HEK293T (cell line): ENCODE measurements at regions not wholly inside any gene's neighbourhood (a gene's known extent, or its start where the extent isn't known, plus 50 kb on each side); places are given as distances from the start of the nearest gene placed in this dataset.

Source experiments
- CTCF ChIA-PET: fragments of 350-600 bp; formaldehyde crosslinking; extraction: SDS; loops from one replicate; lab custom pipeline; 2021; ENCODE audit warnings: antibody characterized with exemption, inconsistent platforms; lab: Yijun Ruan, JAX
- POLR2A ChIA-PET: fragments of 350-600 bp; formaldehyde crosslinking; extraction: SDS; loops from one replicate; lab custom pipeline; 2020; ENCODE audit warnings: antibody characterized with exemption, inconsistent platforms; lab: Yijun Ruan, JAX
- DNase-seq: peaks from one replicate; pipeline ENCODE4 v3.0.0; 2012; ENCODE audit warnings: mixed read lengths; ENCODE audit errors: extremely low spot score
- ARNT ChIP-seq: fragments of 450-650 bp; IDR thresholded peaks from 2 replicates; pipeline ENCODE4 v1.6.1; 2017; ENCODE audit warnings: mild to moderate bottlenecking
- BHLHE40 ChIP-seq: fragments of 450-650 bp; IDR thresholded peaks from 2 replicates; pipeline ENCODE4 v1.6.1; 2016; ENCODE audit warnings: mild to moderate bottlenecking, moderate library complexity, borderline replicate concordance
- ELF4 ChIP-seq: fragments of 450-650 bp; IDR thresholded peaks from 2 replicates; pipeline ENCODE4 v1.6.1; 2017; ENCODE audit warnings: antibody characterized with exemption
- FOXA1 ChIP-seq: fragments of 450-650 bp; IDR thresholded peaks from 2 replicates; pipeline ENCODE4 v1.6.1; 2016; ENCODE audit warnings: mild to moderate bottlenecking
- FOXK2 ChIP-seq: fragments of 450-650 bp; IDR thresholded peaks from 2 replicates; pipeline ENCODE4 v1.6.1; 2016; ENCODE audit warnings: mild to moderate bottlenecking
- FOXM1 ChIP-seq: fragments of 450-650 bp; IDR thresholded peaks from 2 replicates; pipeline ENCODE4 v1.6.1; 2017; ENCODE audit warnings: mild to moderate bottlenecking, borderline replicate concordance
- L3MBTL2 ChIP-seq: fragments of 450-650 bp; conservative IDR thresholded peaks from 2 replicates; pipeline ENCODE4 v1.6.1; 2016; ENCODE audit warnings: mild to moderate bottlenecking
- LEF1 ChIP-seq: fragments of 450-650 bp; IDR thresholded peaks from 2 replicates; pipeline ENCODE4 v1.6.1; 2017; ENCODE audit warnings: mild to moderate bottlenecking, borderline replicate concordance
- NFRKB ChIP-seq: fragments of 450-650 bp; IDR thresholded peaks from 2 replicates; pipeline ENCODE4 v1.6.1; 2016; ENCODE audit warnings: mild to moderate bottlenecking, moderate library complexity
- SP1 ChIP-seq: fragments of 450-650 bp; IDR thresholded peaks from 2 replicates; pipeline ENCODE4 v1.6.1; 2017
- SUZ12 ChIP-seq: fragments of 450-650 bp; IDR thresholded peaks from 2 replicates; pipeline ENCODE4 v1.6.1; 2016; ENCODE audit warnings: mild to moderate bottlenecking
- TARDBP ChIP-seq: fragments of 450-650 bp; IDR thresholded peaks from 2 replicates; pipeline ENCODE4 v1.6.1; 2016
- ZNF384 ChIP-seq: fragments of 450-650 bp; IDR thresholded peaks from 2 replicates; pipeline ENCODE4 v1.6.1; 2016
- TF ChIP-seq, protein P1 (sequence below): fragments of 450-650 bp; IDR thresholded peaks from 2 replicates; pipeline ENCODE4 v1.6.1; 2016

DNA sequence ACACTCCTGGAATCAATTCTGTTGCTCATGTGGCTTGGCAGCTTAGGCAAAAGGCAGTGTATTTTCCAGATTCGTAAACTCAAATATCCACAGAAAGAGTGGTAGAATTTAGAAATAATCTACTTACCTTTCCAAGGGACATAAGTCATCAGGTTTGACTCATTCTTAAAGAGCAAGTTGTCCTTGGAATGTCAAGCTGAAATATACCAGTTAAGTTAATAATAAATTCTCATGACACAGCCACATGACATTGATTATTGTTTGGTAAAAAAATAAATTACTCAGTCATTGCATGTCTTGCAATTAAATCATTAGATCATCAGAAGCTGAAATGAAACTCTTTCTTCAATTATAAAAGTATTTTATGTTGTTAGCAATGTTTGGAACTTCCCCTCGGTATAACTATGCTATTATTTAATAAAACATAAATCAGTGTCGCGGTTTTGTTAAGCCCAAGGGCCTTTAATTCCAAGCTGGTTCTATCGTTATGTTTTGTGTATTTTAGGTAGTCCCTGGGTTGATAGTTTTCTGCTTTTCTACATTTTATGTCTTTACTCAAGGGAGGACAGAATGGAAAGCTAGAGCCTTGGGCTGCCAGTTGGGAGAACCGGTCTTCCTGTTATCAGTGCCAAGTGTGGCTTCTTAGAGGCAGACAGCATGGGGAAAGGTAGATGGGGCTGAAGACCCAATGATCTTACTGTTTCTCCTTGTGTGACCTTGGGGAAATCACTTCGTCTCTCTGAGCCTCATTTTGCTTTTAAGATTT is 79.3 kb upstream of the PRLR start:
- no peak for DNase-seq
- TF ChIP-seq FOXM1 (no peak), NFRKB (no peak)
- POLR2A ChIA-PET, result no interaction called here
- CTCF ChIA-PET, result no interaction called here

DNA sequence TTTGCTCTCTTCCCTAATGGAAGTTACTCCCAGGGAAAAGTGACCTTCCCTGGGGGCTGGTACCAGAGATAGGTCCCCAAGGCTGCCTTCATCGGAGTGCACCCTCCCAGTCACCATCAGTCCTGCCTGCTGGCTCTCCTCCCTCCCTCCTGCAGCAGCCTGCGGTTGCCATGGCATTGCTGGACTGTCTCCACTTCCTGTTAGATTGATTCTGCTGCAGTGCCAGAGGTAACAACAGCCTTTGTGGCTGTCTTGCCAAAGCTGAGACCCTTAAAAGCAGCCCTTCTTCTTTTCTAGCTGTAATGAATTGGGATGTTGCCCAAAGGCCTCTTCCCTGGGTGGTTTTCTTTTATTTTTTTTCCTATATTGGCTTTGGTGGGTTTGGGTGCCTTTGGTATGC is 78.1 kb upstream of the PRLR start:
- CTCF ChIA-PET, result no interaction called here
- no peak for DNase-seq
- POLR2A ChIA-PET, result no interaction called here
- TF ChIP-seq TARDBP, result no peak
- no peak for TF ChIP-seq NFRKB

DNA sequence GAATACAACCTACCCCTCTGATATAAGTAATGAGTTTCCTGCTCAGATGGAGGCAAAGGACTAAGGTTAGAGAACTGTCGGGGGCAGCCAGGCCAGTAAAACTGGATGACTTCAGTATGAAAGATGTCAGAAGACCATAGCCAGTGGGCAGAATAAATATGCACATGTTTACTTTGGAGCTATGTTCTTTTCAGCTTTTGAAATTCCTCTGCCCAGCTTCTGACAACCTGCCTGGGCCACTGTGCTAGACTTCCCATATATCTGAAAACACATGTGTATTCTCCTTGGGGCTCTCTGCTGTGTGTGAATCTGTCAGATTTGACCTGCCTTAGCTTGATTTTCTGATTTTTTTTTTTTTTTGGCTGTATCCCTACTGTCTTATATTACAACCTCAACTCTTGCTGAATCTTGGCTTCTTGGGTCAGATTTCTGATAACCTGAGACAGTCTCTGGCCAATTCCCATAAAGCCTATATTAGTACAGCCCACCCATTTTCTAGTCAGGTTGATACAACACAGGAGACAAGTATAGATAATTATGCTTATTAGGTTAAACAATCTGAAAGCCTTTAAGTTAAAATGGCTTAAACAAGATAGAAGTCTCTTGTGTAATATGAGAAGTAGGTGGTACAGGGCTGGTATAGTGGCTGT is 76.6 kb upstream of the PRLR start:
- ChIA-PET CTCF (no interaction called here), POLR2A (no interaction called here)
- TF ChIP-seq, protein P1, sequence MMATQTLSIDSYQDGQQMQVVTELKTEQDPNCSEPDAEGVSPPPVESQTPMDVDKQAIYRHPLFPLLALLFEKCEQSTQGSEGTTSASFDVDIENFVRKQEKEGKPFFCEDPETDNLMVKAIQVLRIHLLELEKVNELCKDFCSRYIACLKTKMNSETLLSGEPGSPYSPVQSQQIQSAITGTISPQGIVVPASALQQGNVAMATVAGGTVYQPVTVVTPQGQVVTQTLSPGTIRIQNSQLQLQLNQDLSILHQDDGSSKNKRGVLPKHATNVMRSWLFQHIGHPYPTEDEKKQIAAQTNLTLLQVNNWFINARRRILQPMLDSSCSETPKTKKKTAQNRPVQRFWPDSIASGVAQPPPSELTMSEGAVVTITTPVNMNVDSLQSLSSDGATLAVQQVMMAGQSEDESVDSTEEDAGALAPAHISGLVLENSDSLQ, result no peak
- no peak for DNase-seq

DNA sequence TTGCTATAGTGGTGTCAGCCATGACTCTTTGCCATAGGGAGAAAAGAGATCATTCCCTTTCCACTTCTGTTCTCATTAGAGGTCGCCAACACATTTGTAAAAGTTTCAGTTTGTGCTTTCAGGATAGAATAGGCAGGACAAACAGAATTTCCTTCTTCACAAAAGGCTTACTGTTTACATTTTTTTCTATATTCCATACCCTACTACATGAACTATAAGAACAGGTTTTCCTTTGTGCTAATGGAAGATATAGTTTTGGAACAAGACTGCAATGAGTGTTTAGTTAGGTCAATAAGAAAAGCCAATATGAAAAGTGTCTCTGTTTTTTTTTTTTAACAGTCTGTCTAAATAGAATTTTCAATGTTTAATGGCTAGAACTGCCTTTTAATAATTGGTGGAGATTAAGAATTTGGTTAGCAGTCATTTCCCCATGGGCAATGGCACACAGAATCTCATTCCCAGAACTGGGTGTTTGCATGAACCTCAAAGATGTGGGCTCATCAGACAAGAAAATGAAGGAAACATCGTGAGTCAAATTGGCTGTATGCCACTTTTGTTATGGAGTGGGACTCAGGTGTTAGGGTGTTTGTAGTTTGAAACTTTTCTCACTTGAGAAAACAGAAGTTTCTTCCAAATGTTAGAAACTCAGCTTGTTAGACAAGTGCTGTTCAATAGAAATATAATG is 75.2 kb upstream of the PRLR start:
- TF ChIP-seq L3MBTL2, result no peak
- no peak for TF ChIP-seq SUZ12
- TF ChIP-seq, protein P1, result no peak
- TF ChIP-seq FOXA1, result no peak
- no peak for TF ChIP-seq TARDBP
- no peak for TF ChIP-seq ELF4
- DNase-seq, result no peak

DNA sequence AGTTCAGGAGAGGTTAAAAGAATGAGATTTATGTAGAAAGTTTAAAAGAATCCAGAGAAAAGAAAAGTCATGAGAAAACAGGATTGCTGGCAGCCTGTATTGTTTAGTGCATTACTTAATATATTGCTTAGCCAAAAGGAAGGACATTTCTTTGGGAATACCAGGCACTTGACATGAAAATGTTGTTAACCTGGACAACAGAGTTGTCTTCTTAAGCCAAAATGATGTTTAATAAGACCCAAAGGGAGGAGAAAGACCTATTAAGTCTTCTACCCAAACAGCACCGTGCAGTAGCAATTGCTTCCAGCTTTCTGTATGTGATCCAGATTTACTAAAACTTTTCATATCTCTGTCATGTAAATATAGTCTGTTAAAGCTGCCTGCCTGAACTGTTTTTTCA is 74.0 kb upstream of the PRLR start:
- TF ChIP-seq FOXK2, result no peak
- no peak for TF ChIP-seq SP1
- no peak for TF ChIP-seq ZNF384
- TF ChIP-seq ELF4, result no peak
- TF ChIP-seq, protein P1, result no peak
- no peak for TF ChIP-seq SUZ12
- no peak for TF ChIP-seq LEF1
- no peak for TF ChIP-seq FOXM1
- TF ChIP-seq NFRKB, result no peak
- TF ChIP-seq ARNT, result no peak
- no peak for TF ChIP-seq TARDBP
- CTCF ChIA-PET, result no interaction called here

More for the DNA sequence above, 75.2 kb upstream of the PRLR start:
- ChIA-PET POLR2A (no interaction called here), CTCF (no interaction called here)

DNA sequence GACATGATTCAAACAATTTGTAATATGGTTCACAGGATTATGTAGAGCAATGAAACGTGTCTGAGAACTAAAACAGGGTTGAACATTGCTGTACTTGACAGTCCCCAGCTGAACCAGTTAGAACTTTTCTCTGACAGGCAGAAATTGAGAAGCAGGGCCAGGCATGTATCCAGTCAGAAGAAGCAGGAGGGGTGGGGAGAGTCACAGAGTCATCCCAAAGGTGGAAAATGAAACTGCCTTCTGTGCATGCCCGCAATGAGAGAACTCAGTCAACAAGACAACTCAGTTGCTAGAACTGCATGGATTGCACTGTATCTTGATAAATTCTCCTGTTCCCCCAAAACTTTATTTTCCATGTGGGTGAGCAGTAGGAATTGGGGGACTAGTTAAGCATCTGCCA is 72.9 kb upstream of the PRLR start:
- TF ChIP-seq SP1, result no peak
- no peak for TF ChIP-seq FOXA1
- TF ChIP-seq SUZ12, result no peak
- TF ChIP-seq NFRKB, result no peak
- POLR2A ChIA-PET, result no interaction called here
- CTCF ChIA-PET, result no interaction called here
- no peak for DNase-seq

More for the DNA sequence above, 74.0 kb upstream of the PRLR start:
- no peak for DNase-seq
- POLR2A ChIA-PET, result no interaction called here

DNA sequence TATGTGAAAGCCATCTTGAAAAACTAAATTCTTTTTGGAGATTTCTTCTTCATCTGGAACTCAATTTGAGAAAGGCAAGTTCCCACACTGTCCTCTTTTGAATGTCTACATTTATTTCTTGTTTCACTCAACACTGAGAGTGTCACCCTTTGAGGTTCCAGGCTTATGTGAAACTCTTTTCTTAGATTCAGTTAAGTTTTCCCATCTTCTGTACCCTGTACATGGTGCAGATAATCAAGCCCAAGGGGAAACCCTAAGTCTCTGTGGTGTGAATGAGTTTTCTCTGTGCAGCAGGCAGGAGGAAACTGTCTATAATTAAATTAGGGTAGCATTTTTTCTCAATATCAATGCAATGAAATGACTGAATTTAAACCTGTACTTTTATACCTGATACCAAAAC is 72.3 kb upstream of the PRLR start:
- TF ChIP-seq ARNT (no peak), SUZ12 (no peak), BHLHE40 (no peak), TARDBP (no peak), FOXM1 (no peak)
- CTCF ChIA-PET, result no interaction called here
- POLR2A ChIA-PET, result no interaction called here
- DNase-seq, result no peak

DNA sequence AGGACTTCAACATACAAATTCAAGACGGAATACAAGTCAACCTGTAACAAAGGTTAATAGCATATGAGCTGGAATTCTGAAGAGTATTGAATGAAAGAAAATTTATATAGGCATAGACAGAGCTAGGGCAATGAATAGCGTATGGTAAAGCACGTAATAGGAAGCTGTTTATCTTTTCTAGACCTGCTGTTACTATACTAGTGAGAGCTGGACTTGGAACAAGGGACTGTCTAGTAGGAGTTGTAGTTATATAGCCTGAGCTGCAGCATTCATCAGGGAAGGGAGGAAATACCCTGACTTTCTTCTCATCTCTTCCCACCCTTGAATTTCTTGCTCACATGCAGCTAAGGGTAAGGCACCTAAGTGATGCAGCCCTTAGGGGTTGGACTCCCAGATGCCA is 67.5 kb upstream of the PRLR start:
- TF ChIP-seq FOXA1 (no peak), NFRKB (no peak), L3MBTL2 (no peak), ELF4 (no peak), LEF1 (no peak), SUZ12 (no peak)
- ChIA-PET POLR2A (no interaction called here), CTCF (interaction anchor here (1.2 kb wide), 1 partner anchor 109 kb away, joined by 3 read pairs; no protein-coding TSS in a partner anchor)
- DNase-seq, result no peak
